CD4-positive, alpha-beta T cell treated with Interleukin-15 for 1 hour (primary cell): ENCODE measurements at regions not wholly inside any gene's neighbourhood (a gene's known extent, or its start where the extent isn't known, plus 50 kb on each side); places are given as distances from the start of the nearest gene placed in this dataset.
"Not testable (repeated sequence)": the region's sequence is repeated elsewhere in the genome, so short reads cannot be mapped to it uniquely, and the experiment has no call there.

Source experiments
- DNase-seq: peaks from one replicate; pipeline ENCODE4 v3.0.0-alpha.2; 2020

DNA sequence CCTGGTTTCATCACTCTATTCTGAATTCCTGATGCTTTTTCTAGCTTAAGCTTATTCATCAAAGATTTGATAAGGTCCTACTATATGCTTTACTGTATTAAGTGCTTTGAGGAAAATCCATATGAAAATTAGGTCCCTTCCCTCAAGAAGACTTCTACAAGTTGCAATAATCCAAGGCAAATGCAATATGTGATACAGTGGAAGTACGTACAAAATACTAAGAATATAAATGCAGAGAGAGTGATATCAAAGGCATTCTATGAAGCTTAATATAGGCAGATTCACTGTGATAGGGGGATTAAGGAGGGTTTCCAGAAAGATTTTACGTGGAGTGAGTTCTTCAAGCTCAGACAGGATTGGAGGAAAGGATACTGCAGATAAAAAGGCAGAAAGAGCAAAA lies 142.1 kb downstream of the C6orf118 start:
- no peak for DNase-seq

DNA sequence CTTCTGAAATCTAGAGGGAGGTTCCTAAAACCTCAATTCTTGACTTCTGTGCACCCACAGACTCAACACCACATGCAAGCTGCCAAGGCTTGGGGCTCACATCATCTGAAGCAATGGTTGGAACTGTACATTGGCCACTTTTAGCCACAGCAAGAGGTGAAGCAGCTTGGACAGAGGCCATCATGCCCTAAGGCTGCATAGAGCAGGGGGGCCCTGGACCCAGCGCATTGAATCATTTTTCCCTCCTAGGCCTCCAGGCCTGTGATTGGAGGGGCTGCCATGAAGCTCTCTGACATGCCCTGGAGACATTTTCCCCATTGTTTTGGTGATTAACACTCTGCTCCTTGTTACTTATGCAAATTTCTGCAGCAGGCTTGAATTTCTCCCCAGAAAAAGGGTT lies 145.9 kb downstream of the C6orf118 start:
- DNase-seq: no peak

DNA sequence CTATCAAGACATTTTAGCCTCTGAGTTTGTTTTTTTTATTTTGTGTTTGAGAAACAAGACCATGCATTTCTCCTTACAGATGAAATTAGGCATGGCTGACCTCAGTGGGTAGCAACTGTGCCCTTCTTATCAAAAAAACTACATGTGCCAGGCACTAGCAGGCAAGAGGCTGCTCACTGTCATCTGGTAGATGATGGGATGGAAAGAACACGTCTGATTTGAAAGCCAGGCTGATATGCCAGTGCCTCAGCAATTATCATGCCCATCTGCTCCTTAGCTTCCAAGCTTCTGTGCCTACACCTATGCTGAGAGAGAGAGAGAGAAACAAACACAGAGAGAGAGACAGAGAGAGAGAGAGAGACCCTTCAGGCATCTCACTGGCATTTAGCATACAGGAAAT lies 149.9 kb downstream of the C6orf118 start:
- no peak for DNase-seq

DNA sequence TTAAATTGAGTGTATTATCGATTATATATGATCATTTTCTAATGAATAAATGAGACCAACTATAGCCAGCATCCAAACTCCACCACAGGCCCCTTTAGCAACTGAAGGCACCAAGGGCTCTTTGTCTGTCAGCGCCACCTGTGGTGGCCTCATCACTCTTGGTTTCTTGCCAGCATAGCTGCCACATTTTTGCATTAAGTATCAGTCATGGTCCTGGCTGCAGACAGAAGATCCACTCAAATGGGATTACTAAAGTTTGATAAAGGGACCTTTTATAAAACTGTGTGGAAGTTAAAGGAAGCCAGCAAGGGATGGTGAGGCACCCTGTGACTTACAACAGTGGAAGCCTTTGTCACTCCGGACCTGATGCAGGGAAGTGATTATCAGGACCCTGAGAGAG lies 162.9 kb downstream of the C6orf118 start:
- no peak for DNase-seq

DNA sequence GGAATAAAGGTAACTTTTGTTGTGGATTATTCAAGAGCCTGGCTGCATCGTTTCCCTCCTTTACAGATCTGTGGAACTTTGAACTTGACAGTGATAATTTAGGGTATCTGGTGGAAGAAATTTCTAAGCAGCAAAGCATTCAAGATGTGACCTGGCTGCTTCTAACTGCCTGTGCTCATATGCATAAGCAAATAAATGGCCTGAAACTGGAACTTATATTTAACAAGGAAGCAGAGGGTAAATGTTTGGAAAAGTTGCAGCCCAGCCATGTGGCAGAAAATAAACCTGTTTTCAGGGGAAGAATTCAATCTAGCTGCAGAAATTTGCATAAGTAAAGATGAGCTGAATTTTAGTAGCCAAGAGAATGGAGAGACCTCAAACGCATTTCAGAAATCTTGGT lies 173.5 kb downstream of the C6orf118 start:
- DNase-seq: no peak

DNA sequence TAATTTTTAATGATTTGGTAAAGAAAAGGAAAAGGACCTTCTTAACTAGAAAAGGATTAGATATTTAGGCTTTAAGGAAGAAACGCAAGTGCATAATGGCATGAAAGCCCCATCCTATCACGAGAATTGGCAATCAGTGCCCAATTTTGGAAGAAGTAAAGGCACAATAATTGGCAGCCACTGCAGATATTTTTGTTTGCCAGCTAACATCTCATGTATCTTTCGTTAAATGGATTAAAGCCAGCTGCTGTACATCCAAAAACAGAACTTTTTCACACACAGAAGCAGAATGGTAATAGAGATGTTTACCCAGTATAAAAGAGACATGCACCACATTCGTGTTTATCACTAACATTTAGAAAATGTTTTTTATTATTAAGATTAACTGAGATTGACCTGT lies 180.3 kb downstream of the C6orf118 start:
- no peak for DNase-seq

DNA sequence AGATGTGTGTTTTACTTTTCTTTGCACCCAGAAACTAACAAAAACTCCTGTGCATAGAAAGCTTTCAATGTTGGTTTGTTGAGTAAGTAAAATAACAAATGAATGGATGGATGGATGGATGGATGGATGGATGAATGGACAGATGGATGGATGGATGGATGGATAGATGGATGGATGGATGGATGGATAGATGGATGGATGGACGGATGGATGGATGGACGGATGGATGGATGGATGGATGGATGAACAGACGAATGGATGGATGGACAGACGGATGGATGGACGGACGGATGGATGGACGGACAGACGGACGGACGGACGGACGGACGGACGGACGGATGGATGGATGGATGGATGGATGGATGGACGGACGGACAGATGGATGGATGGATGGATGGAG lies 181.7 kb downstream of the C6orf118 start:
- not testable (repeated sequence) for DNase-seq

DNA sequence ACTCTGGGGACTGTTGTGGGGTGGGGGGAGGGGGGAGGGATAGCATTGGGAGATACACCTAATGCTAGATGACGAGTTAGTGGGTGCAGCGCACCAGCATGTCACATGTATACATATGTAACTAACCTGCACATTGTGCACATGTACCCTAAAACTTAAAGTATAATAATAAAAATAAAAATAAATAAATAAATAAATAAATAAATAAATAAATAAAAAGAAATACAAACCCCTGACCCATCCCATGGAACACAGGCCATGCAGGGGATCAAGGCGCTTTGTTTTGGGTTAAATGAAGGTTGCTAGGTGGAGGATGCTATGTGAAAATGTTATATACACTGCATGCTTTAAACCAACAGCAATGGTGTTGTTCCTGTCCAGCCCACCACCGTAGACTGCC lies 184.7 kb downstream of the C6orf118 start:
- DNase-seq: not testable (repeated sequence)

DNA sequence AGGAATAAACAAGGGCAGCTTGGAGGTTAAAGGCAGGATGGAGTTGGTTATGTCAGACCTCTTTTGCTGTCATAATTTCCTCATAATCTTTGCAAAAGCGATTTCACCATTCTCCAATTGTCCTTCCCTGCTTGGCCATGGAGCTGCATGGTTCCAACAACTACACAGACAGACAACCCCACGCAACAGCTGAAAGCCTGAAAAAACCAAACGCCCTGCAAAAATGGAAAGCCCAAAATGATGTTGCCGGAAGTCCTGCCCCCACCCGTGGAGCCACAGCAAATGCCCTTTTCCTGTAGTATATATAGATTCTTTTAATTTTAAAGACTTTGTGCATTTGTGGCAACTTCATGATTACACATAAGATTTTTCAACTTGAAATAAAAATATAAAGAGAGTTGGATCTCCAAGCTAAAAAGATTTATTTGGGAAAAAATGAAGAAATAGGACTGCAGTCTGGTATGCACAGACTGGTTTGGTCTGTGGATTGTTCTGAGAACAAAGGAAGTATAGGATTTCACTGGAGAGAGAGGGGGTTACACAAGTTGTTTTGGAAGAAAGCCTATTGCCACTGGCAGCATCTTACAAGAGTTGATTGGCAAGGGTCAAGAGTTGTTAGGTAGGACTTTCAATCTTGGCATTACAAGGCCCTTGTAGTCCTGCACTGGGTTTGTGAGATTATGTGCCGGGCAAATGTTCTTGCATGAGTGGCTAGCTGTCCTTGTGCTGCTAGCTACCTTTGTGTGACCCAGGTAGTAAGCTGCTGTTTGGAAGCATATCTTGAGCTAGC lies 190.0 kb downstream of the C6orf118 start:
- DNase-seq: no peak

DNA sequence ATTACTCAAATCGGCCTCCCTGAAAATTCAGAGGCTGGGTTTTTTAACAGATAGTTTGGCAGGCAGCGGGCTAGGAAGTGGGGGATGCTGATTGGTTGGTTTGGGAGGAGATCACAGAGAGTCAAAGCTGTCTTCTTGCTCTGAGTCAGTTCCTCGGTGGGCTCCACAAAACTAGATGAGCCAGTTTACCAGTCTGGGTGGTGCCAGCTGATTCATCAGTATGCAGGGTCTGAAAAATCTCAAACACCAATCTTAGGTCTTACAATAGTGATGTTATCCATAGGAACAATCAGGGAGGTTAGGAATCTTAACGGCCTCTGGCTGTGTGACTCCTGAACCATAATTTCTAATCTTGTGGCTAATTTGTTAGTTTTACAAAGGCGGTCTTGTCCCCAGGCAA lies 190.7 kb downstream of the C6orf118 start:
- no peak for DNase-seq

DNA sequence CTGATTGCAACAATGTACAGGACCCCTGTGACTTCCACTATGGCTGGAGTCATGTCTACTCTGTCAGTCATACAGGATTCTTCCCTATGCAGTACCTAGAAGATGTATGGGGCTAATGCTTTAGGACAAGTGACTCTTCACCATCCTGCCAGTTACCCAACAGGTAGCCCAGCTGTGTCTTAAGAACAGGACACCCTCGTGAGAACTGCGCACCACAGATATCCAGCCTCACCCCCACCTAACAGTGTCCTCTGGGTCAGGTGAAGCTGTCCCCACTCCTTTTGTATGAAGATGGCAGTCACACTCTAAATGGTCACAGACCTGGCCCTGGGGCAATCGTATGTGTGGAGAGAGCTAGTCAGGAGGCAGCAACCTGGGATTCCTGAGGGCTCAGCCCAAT lies 191.6 kb downstream of the C6orf118 start:
- DNase-seq: no peak

DNA sequence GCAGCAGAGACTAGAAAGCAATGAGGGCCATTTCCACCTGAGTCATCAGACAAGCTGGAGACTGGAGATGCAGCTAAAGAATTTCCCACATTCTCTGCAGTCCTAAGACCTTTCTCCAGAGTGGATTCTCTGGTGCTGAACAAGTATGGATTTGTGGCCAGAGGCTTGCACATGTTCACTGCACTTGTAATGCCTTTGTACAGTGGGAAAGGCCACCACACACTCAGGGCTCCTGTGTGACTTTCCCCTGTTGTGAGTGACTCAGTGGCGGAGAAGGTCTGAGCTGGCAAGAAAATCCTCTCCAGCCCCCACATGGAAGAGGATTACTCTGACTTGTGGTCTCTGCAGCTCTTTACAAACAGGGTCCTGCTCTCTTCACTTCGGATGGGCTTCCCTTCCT lies 192.3 kb downstream of the C6orf118 start:
- no peak for DNase-seq

DNA sequence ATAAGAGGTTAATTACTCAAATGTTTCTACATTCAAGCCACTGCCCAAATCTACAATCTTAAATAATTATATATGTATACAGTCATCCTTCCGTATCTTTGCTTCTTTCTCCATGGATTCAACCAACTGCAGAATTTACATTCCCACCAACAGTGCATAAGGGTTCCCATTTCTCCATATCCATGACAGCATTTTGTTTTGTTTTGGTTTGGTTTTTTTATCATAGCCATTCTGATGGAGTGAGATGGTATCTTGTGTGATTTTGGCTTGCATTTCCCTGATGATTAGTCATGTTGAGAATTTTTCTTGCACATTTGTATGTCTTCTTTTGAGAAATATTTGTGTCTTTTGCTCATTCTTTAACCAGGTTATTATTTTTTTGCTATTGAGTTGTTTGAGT lies 198.5 kb downstream of the C6orf118 start:
- DNase-seq: no peak

DNA sequence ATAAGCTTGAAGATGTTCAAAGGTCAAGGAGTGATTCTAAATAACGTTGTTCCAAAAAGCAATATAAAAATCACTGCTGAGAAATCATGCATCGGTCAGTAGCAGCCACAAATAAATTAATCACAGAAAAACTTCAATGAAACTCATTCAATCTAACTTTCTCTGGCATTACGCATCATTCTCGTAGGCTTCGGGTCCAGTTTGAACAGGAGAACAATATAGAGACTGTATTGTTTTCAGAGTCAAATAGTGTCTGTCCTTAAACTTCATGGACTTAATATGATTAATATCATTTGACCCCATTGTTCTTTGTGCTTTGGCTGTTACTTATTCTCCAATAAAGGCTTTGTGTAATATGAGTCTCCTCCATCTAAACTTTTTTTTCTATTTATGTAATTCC lies 200.4 kb downstream of the C6orf118 start:
- DNase-seq: no peak

DNA sequence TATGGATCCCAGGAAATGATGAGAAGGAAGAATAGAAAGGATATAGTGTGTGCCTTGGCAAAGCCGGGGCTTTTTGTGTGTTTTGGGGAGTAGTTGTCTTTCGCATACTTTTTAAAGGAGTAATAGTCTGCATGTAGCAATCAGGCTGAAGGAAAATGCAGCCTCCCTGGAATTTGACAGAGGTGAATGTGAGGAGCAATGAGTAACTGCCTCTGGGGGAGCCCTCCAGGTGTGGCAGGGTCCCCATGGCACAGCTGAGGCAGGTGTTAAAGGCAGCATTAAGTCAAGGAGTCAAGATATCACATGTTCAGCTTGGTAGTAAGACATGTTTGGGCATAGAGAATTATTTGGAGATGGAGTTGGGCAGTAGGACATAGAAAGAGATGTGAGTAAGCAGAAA lies 203.1 kb downstream of the C6orf118 start:
- no peak for DNase-seq

DNA sequence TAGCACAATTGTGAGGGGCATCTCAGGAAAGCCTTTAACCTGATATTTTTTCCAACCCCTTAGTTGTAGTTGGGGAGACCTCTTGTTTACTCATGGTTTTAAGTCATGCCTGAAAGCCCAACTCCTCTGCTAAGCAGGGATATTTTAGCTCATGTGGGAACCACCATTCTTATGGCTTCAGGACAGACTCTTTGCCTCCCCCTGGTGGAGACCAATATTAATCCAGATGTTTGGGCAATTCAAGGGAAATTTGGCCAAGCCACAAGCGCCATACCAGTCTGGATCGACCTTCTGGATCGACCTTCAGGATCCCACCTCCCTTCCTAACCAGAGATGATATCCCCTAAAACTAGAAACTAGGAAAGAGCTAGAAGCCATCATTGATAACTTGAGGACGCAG lies 211.2 kb downstream of the C6orf118 start:
- no peak for DNase-seq

DNA sequence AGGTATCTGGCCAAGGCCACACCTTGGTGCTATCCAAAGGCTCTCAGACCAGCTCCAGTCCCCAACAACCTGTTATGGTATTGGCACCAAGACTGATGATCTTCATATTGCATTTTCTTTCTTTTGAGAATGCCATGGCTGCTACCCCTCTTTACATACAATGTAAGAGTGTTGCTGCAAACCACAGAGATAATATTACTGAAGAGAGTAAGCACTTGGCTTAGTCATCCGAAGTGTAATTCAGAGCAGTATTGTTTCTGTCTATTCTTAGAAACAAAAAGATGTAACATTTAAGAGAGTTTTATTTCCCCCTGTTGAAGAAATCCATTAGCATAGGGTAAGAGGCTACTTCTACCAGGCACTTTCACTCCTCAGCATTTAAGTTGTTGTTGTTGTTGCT lies 212.5 kb downstream of the C6orf118 start:
- DNase-seq: no peak

DNA sequence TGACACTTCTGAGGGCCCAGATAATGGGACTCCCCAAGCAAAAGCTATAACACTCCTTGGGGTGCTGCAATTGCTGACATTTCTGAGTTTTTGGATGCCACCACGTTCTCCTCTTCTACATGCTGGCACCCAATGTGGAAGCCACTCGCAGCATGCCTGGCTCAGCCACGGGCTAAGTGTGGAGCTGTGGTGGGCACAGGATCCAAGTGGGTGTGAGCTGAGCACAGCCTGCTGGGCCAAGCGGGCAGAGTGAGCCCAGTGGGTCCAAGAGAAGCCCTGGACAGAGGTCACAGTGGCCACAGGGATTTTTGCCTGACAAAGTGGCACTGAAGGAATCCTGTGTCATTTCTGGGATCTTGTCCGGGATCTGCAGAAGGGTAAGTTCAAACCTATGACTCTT lies 213.2 kb downstream of the C6orf118 start:
- DNase-seq: no peak

DNA sequence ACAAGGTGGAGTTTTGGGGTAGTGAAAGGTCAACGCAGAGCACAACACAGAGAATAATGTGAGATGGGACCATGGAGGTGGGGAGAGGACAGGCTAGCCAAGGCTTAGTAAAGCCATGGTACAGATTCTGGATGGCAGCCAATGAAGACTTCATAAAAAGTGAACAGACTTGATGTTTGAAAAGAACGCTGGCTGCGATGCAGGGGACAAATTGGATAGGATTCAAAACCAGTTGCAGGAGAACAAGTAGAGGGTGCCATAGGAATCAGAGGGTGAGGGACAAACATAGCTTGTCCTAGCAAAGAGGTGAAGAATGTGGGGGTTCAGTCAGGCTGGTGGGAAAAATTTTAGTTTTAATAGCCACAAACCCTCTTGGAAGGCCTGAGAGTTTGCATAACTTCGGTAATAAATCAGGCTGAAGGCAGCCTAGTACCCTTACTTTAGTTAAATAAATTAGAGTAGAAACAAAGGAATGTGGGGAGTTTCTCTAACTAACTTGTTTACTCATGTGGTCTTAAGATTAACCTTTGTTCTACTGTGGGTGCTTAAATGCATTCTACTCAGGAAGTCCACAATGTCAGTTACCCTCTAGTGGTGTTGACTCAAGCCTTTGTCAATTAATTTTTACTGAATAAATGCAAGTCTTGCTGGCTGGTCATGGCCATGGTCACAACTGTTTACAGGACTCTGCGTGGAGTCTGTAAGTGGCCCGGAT lies 216.4 kb downstream of the C6orf118 start:
- DNase-seq: no peak

DNA sequence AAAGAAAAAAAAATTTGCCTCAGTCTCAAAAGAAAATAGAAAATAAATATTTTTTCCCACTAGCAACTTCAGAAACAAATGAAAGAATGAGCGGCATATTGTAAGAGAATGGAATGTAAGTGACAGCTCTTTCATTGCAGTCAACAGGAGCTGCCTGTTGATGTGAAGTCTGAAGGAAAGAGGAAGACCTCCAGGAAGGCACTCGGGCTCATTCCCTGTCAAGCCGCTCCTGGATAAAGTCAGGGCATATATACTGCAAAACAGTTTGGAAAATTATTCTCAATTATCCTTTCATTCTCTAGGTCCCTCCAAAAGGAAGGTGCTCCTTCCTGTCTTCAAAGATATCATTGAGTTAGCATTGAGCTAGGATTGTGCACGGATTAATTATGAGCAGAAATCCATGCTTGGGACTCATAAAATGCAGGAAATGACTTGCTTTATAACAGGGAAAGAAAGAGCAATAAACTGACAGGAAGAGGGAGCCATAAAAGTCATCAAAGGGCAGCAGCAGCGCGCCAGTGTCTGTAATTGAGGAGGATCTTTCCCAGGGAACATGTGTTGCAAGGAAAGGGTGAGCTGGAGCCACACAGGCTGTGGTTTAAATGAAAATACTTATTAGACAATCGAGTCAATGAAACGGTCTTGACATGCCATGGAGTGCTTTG lies 218.2 kb downstream of the C6orf118 start:
- DNase-seq: no peak

DNA sequence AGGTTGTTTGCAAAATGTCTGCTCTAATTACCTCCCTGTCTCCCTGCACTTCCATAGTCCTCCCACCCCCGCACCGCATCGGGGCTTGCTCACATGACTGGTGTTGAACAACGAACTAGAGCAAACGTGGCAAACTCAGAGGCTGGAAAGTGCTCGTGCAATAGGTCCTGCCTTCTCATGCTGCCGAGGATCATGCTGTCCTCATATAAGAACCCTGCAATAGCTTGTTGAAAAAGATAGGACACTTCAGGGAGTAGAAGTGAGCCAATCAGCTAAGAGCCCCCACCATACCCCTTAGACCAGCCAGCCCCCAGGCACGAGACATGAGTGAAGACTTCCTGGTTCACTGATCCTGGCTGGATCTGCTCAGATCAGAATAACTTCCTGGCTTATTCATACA lies 219.2 kb downstream of the C6orf118 start:
- DNase-seq: no peak

DNA sequence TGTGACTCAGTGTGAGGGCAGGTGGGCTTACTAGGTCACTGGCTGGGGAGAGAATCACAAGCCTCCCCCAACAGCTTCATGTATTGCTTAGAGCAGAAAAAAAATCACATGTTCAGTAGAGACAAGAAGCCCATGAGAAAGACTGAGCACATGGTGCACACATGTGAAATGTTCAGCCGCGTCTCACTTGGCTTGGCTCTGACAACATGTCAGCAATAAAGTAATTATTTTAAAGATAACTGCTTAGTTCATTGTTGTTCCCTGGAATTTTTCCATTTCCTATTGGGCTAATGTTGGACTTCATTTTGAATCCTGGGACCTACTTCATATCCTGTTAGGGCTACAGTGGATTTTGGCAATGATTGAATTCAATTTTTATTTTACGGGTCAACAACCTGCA lies 222.6 kb downstream of the C6orf118 start:
- DNase-seq: no peak

DNA sequence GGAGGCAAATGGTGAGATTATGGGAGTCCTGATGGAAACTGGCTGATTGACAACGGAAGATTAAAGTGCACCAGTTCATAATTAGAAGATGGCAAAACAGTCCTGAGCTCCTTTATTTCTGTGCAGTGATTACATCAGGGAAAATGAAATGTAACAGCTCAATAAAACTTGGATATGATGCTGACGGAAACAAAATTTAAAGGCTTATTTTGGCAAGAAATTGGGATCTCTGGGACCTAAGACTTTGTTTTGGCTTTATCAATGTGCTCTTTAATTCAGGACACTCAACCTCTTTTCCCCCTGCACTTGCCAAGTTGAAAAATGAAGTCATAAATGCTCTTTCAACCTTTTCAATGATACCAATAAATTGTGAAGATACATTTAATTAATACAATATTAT lies 226.8 kb downstream of the C6orf118 start:
- no peak for DNase-seq

DNA sequence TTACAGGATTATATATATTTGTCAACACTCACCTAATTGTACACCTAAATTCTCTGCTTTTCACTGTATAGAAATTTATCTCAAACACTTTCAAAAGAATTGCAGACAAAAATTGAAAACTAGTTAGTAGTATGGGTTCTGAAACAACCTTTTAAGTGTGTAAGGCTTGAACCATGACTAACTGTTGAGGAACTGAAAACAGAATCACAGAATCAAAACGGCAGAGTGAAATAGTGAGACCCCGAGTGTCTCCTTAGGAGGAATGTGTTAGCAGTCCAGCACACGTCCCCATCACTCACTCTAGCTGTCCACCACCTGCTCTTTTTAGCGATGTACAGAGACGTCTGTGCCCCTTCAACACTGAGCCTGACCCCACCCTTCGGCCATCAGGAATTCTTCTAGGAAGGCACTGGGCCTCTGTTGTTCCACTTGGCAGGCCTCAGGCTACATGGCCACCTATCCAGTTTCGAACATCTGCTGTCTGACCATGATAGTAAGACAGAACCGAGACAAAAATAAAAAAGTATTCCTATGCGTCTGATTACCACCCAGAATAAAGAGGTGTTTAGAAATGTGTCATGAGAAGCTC lies 227.4 kb downstream of the C6orf118 start:
- no peak for DNase-seq
